CD14-positive monocyte (primary cell): ENCODE measurements at regions not wholly inside any gene's neighbourhood (a gene's known extent, or its start where the extent isn't known, plus 50 kb on each side); places are given as distances from the start of the nearest gene placed in this dataset.

Experiments used
- DNase-seq, 3 donors: peaks; one replicate each; pipeline ENCODE4 v3.0.0-alpha.2; 2011 to 2022
- H2AFZ ChIP-seq: 2 replicates; pipeline ENCODE4 v1.6.0; 2012; ENCODE audit warnings: mild to moderate bottlenecking, low read depth, low read length, inconsistent platforms; ENCODE audit not compliant: insufficient read depth, poor library complexity, severe bottlenecking
- H3K27ac ChIP-seq, 2 donors: 1 replicate in 1 of 2; 2 replicates in 1 of 2; pipeline ENCODE4 v1.5.1; 2012 to 2013; ENCODE audit warnings: low read length in 2 of 2, control low read depth in 1 of 2, inconsistent platforms in 1 of 2, low read depth in 1 of 2, mild to moderate bottlenecking in 1 of 2
- H3K27me3 ChIP-seq, 2 donors: one replicate each; pipeline versions ENCODE4 v1.6.0 to v1.6.1; 2011 to 2013; ENCODE audit warnings: low read length in 2 of 2; ENCODE audit not compliant: control insufficient read depth in 2 of 2, insufficient read depth in 2 of 2
- H3K36me3 ChIP-seq, 2 donors: replicated peaks in 1 of 2; 1 replicate in 1 of 2; 2 replicates in 1 of 2; pipeline versions ENCODE4 v1.5.1 to v1.6.1; 2012 to 2013; ENCODE audit warnings: low read length in 2 of 2, control low read depth in 1 of 2, inconsistent platforms in 1 of 2, mild to moderate bottlenecking in 1 of 2; ENCODE audit not compliant: insufficient read depth in 2 of 2, control insufficient read depth in 1 of 2
- H3K4me1 ChIP-seq, 2 donors: 1 replicate in 1 of 2; 2 replicates in 1 of 2; pipeline versions ENCODE4 v1.5.1 to v1.6.1; 2012 to 2013; ENCODE audit warnings: low read length in 2 of 2, control low read depth in 1 of 2, inconsistent platforms in 1 of 2, mild to moderate bottlenecking in 1 of 2, moderate library complexity in 1 of 2; ENCODE audit not compliant: insufficient read depth in 2 of 2, control insufficient read depth in 1 of 2
- H3K4me2 ChIP-seq: replicated peaks from 2 replicates; pipeline ENCODE3; 2012; ENCODE audit warnings: low read length, moderate library complexity, mild to moderate bottlenecking; ENCODE audit not compliant: poor library complexity, severe bottlenecking; ENCODE audit errors: extremely low read depth
- H3K4me3 ChIP-seq, 3 experiments: fragments of 200-600 bp in 1 of 3; sonication (generic) in 1 of 3; replicated peaks in 1 of 3; 1 replicate in 2 of 3; 2 replicates in 1 of 3; pipeline ENCODE4 v1.5.1; 2011 to 2013; ENCODE audit warnings: low read length in 3 of 3, mild to moderate bottlenecking in 3 of 3, control low read depth in 2 of 3, low read depth in 2 of 3, inconsistent platforms in 1 of 3, moderate library complexity in 1 of 3
- H3K79me2 ChIP-seq: 2 replicates; pipeline ENCODE4 v1.6.0; 2012; ENCODE audit warnings: mild to moderate bottlenecking, control low read depth, inconsistent platforms, low read length, moderate library complexity; ENCODE audit not compliant: insufficient read depth
- H3K9ac ChIP-seq: 2 replicates; pipeline ENCODE4 v1.6.0; 2017; ENCODE audit warnings: low read length, mild to moderate bottlenecking; ENCODE audit not compliant: insufficient read depth, poor library complexity, severe bottlenecking
- H3K9me3 ChIP-seq, 2 donors: replicated peaks in 1 of 2; 1 replicate in 1 of 2; 2 replicates in 1 of 2; pipeline versions ENCODE4 v1.5.1 to v1.6.1; 2012 to 2013; ENCODE audit warnings: low read length in 2 of 2, control low read depth in 1 of 2; ENCODE audit not compliant: control insufficient read depth in 1 of 2, insufficient read depth in 1 of 2
- H4K20me1 ChIP-seq: 2 replicates; pipeline ENCODE4 v1.6.0; 2012; ENCODE audit warnings: mild to moderate bottlenecking, low read length, control low read depth, moderate library complexity; ENCODE audit not compliant: insufficient read depth
- H3K27ac Mint-ChIP-seq, 7 donors: one replicate each; pipeline ENCODE4 v1.8.0; 2020; ENCODE audit warnings: mild to moderate bottlenecking in 7 of 7, mixed read lengths in 7 of 7, moderate library complexity in 6 of 7, inconsistent platforms in 2 of 7
- H3K27me3 Mint-ChIP-seq, 3 donors: one replicate each; pipeline ENCODE4 v1.8.0; 2021 to 2022; ENCODE audit warnings: low read depth in 3 of 3, mild to moderate bottlenecking in 3 of 3, mixed read lengths in 3 of 3, moderate library complexity in 3 of 3, inconsistent platforms in 1 of 3
- H3K36me3 Mint-ChIP-seq, 2 donors: one replicate each; pipeline ENCODE4 v1.8.0; 2020; ENCODE audit warnings: mixed read lengths in 2 of 2, inconsistent platforms in 1 of 2, mild to moderate bottlenecking in 1 of 2
- H3K4me1 Mint-ChIP-seq: one replicate; pipeline ENCODE4 v1.8.0; 2020; ENCODE audit warnings: mild to moderate bottlenecking, mixed read lengths
- H3K4me3 Mint-ChIP-seq, 2 donors: one replicate each; pipeline ENCODE4 v1.8.0; 2020; ENCODE audit warnings: mild to moderate bottlenecking in 2 of 2, mixed read lengths in 2 of 2, moderate library complexity in 1 of 2
- H3K9me3 Mint-ChIP-seq, 7 donors: one replicate each; pipeline ENCODE4 v1.8.0; 2020 to 2022; ENCODE audit warnings: mixed read lengths in 7 of 7, mild to moderate bottlenecking in 6 of 7, moderate library complexity in 6 of 7, inconsistent platforms in 2 of 7
- WGBS: methylation state at CpG from one replicate; pipeline ENCODE4 v1.1.5; 2013; ENCODE audit warnings: missing lambda C conversion rate; ENCODE audit not compliant: insufficient coverage; 5-methylcytosine and 5-hydroxymethylcytosine counted together
- intact Hi-C, 2 donors: fragments of 100-400 bp; cut with micrococcal nuclease; formaldehyde crosslinking; loops; one replicate each; pipeline versions ENCODE4 v1.15.0 to v1.15.1; 2023
- TF ChIP-seq, protein P1 (sequence below): fragments of 200-600 bp; IDR thresholded peaks from one replicate; pipeline ENCODE4 v1.8.0; 2022; ENCODE audit warnings: antibody characterized with exemption, mild to moderate bottlenecking

DNA sequence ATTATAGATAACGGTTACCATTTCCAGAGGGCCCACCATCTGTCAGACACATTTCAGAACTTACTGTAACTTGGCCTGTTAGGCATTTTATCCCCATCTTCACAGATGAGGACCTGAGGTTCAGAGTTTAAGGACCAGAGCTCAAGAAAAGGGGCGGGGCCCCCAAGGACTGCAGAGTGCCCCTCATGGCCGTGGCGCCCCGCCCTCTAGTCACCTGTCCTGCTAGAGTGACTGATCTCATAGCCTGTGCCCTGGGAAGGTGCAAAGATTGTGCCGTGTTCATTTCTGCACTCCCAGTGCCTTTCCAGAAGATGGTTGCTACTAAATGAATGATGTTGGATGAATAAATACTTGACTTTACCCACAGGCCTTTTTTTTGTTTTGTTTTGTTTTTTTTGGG lies 107.0 kb downstream of the XRCC2 start:
- no peaks in the 10 kb centered on the region for H3K4me1 ChIP-seq
- WGBS, result 96% methylated on average over 4 of the region's 6 CpGs
- Mint-ChIP-seq H3K9me3 (no peaks in the 10 kb centered on the region), H3K36me3 (no peaks in the 10 kb centered on the region), H3K27ac (no peak overlapping the region), H3K27me3 (peaks cover 2 to 9% (median 3%) of the 10 kb centered on the region in 3 donors), H3K4me1 (peaks cover 15% of the 10 kb centered on the region), H3K4me3 (no peak overlapping the region)
- no peak overlapping the region for H3K4me2 ChIP-seq
- no peak overlapping the region for H3K9ac ChIP-seq
- intact Hi-C loops, result no loop called here
- no peak overlapping the region for H3K4me3 ChIP-seq
- TF ChIP-seq, protein P1, sequence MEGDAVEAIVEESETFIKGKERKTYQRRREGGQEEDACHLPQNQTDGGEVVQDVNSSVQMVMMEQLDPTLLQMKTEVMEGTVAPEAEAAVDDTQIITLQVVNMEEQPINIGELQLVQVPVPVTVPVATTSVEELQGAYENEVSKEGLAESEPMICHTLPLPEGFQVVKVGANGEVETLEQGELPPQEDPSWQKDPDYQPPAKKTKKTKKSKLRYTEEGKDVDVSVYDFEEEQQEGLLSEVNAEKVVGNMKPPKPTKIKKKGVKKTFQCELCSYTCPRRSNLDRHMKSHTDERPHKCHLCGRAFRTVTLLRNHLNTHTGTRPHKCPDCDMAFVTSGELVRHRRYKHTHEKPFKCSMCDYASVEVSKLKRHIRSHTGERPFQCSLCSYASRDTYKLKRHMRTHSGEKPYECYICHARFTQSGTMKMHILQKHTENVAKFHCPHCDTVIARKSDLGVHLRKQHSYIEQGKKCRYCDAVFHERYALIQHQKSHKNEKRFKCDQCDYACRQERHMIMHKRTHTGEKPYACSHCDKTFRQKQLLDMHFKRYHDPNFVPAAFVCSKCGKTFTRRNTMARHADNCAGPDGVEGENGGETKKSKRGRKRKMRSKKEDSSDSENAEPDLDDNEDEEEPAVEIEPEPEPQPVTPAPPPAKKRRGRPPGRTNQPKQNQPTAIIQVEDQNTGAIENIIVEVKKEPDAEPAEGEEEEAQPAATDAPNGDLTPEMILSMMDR, result no peak
- DNase-seq, result no peak
- H2AFZ ChIP-seq, result no peak overlapping the region
- H3K9me3 ChIP-seq, result no peaks in the 10 kb centered on the region
- H3K27me3 ChIP-seq, result peaks cover 0 to 11% of the 10 kb centered on the region in 2 donors
- H3K36me3 ChIP-seq, result no peaks in the 10 kb centered on the region
- H3K27ac ChIP-seq, result no peak overlapping the region
- H4K20me1 ChIP-seq, result no peaks in the 10 kb centered on the region
- no peaks in the 10 kb centered on the region for H3K79me2 ChIP-seq

DNA sequence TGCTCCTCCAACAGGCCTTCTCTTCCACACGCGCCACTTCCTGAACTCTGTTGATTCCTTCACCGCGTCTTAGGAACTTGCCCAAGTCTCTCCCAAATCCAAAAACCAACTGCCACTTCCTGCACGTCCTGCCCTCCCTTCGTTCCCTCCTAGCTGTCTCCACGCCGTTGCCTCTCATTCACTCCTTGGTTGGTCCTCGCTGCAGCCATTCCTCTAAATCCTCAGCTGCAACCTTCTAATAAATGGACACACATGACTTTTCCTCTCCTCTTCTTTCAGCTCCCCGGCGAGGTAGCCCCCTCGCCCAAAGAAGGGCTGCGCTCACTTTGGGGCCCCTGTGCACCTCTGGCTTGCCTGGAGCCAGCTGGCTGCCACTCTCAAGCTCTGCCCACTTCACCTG lies 110.2 kb downstream of the XRCC2 start:
- no peak overlapping the region for H3K4me3 ChIP-seq
- H3K9me3 ChIP-seq, result no peaks in the 10 kb centered on the region
- H3K36me3 Mint-ChIP-seq, result no peaks in the 10 kb centered on the region
- peaks cover 0 to 9% (median 2%) of the 10 kb centered on the region in 3 donors for H3K27me3 Mint-ChIP-seq
- peaks cover 15% of the 10 kb centered on the region for H3K4me1 Mint-ChIP-seq
- no peaks in the 10 kb centered on the region for H3K79me2 ChIP-seq
- no peak for DNase-seq
- TF ChIP-seq, protein P1, result no peak
- no peak overlapping the region for H3K9ac ChIP-seq
- H3K36me3 ChIP-seq, result no peaks in the 10 kb centered on the region
- H3K4me3 Mint-ChIP-seq, result peak overlapping the region in 1 of 2 donors; percentile 43
- H3K4me2 ChIP-seq, result no peak overlapping the region
- 55% methylated on average over 12 of the region's 13 CpGs for WGBS
- H3K27ac ChIP-seq, result no peak overlapping the region
- H4K20me1 ChIP-seq, result no peaks in the 10 kb centered on the region
- peak overlapping the region; percentile 63 for H2AFZ ChIP-seq
- H3K4me1 ChIP-seq, result no peaks in the 10 kb centered on the region
- H3K27ac Mint-ChIP-seq, result no peak overlapping the region
- peaks cover 0 to 11% of the 10 kb centered on the region in 2 donors for H3K27me3 ChIP-seq
- H3K9me3 Mint-ChIP-seq, result no peaks in the 10 kb centered on the region
- intact Hi-C loops, result no loop called here
